H9 (cell line): ENCODE measurements at regions not wholly inside any gene's neighbourhood (a gene's known extent, or its start where the extent isn't known, plus 50 kb on each side); places are given as distances from the start of the nearest gene placed in this dataset.
"Not testable (repeated sequence)": the region's sequence is repeated elsewhere in the genome, so short reads cannot be mapped to it uniquely, and the experiment has no call there.

Source experiments
- DNase-seq: peaks from one replicate; pipeline ENCODE4 v3.0.0-alpha.2; 2017
- H2AFZ ChIP-seq: one replicate; pipeline ENCODE4 v1.6.1; 2013; ENCODE audit warnings: mild to moderate bottlenecking, low read length, control low read depth, moderate library complexity
- H2AK5ac ChIP-seq: 2 replicates; pipeline ENCODE4 v1.6.1; 2013; ENCODE audit warnings: low read length, control low read depth, mixed read lengths; ENCODE audit not compliant: insufficient read length
- H2BK120ac ChIP-seq: one replicate; pipeline ENCODE4 v1.6.1; 2013; ENCODE audit warnings: low read depth, mild to moderate bottlenecking, low read length, control low read depth, inconsistent platforms; ENCODE audit not compliant: poor library complexity, severe bottlenecking
- H2BK12ac ChIP-seq: 2 replicates; pipeline ENCODE4 v1.6.1; 2013; ENCODE audit warnings: low read length, control low read depth, mixed read lengths, low read depth; ENCODE audit not compliant: insufficient read length
- H2BK15ac ChIP-seq: 2 replicates; pipeline ENCODE4 v1.6.1; 2013; ENCODE audit warnings: low read depth, low read length, control low read depth
- H2BK20ac ChIP-seq: one replicate; pipeline ENCODE4 v1.6.1; 2013; ENCODE audit warnings: low read depth, mild to moderate bottlenecking, low read length, control low read depth, inconsistent platforms; ENCODE audit not compliant: poor library complexity, severe bottlenecking
- H2BK5ac ChIP-seq: 2 replicates; pipeline ENCODE4 v1.6.1; 2013; ENCODE audit warnings: low read length, control low read depth, mixed read lengths; ENCODE audit not compliant: insufficient read length
- H3K14ac ChIP-seq: 2 replicates; pipeline ENCODE4 v1.6.1; 2013; ENCODE audit warnings: low read length, control low read depth; ENCODE audit not compliant: insufficient read depth
- H3K18ac ChIP-seq: 2 replicates; pipeline ENCODE4 v1.6.1; 2013; ENCODE audit warnings: low read depth, mild to moderate bottlenecking, mixed read lengths, low read length, control low read depth; ENCODE audit not compliant: insufficient read length
- H3K23ac ChIP-seq: 2 replicates; pipeline ENCODE4 v1.6.1; 2013; ENCODE audit warnings: low read length, control low read depth, mixed read lengths, low read depth; ENCODE audit not compliant: insufficient read length
- H3K23me2 ChIP-seq: 2 replicates; pipeline ENCODE4 v1.6.1; 2013; ENCODE audit warnings: low read depth, mild to moderate bottlenecking, mixed read lengths, low read length, control low read depth; ENCODE audit not compliant: insufficient read length, poor library complexity, severe bottlenecking
- H3K27ac ChIP-seq: 2 replicates; pipeline ENCODE4 v1.5.1; 2013; ENCODE audit warnings: low read length, control low read depth, mixed read lengths, low read depth; ENCODE audit not compliant: insufficient read length
- H3K27me3 ChIP-seq: 2 replicates; pipeline ENCODE4 v1.6.1; 2013; ENCODE audit warnings: low read length, control low read depth, inconsistent platforms; ENCODE audit not compliant: insufficient read depth
- H3K4ac ChIP-seq: 2 replicates; pipeline ENCODE4 v1.6.1; 2013; ENCODE audit warnings: low read depth, mild to moderate bottlenecking, control low read depth, inconsistent platforms, low read length, moderate library complexity
- H3K4me1 ChIP-seq: 2 replicates; pipeline ENCODE4 v1.6.1; 2013; ENCODE audit warnings: low read length, control low read depth, inconsistent platforms; ENCODE audit not compliant: insufficient read depth
- H3K4me2 ChIP-seq: 2 replicates; pipeline ENCODE4 v1.6.1; 2013; ENCODE audit warnings: low read length, control low read depth, mixed read lengths; ENCODE audit not compliant: insufficient read length, insufficient read depth
- H3K56ac ChIP-seq: 2 replicates; pipeline ENCODE4 v1.6.1; 2013; ENCODE audit warnings: low read depth, mild to moderate bottlenecking, mixed read lengths, low read length, control low read depth; ENCODE audit not compliant: insufficient read length
- H3K79me1 ChIP-seq: 2 replicates; pipeline ENCODE4 v1.6.1; 2013; ENCODE audit warnings: low read depth, mild to moderate bottlenecking, moderate library complexity, low read length, control low read depth, inconsistent platforms; ENCODE audit not compliant: insufficient read depth, poor library complexity, severe bottlenecking
- H3K79me2 ChIP-seq: 2 replicates; pipeline ENCODE4 v1.6.1; 2013; ENCODE audit warnings: low read length, control low read depth, inconsistent platforms; ENCODE audit not compliant: insufficient read depth
- H3K9ac ChIP-seq: 2 replicates; pipeline ENCODE4 v1.6.1; 2013; ENCODE audit warnings: low read length, control low read depth, mixed read lengths; ENCODE audit not compliant: insufficient read length; ENCODE audit errors: extremely low read depth
- H3K9me3 ChIP-seq: one replicate; pipeline ENCODE4 v1.6.1; 2013; ENCODE audit warnings: low read depth, low read length, inconsistent platforms; ENCODE audit not compliant: control insufficient read depth
- H3T11ph ChIP-seq: one replicate; pipeline ENCODE4 v1.6.1; 2013; ENCODE audit warnings: mild to moderate bottlenecking, low read length, control low read depth, inconsistent platforms
- H4K20me1 ChIP-seq: one replicate; pipeline ENCODE4 v1.6.1; 2013; ENCODE audit not compliant: control insufficient read depth, insufficient read length, insufficient read depth
- H4K5ac ChIP-seq: 2 replicates; pipeline ENCODE4 v1.6.1; 2013; ENCODE audit warnings: low read depth, mild to moderate bottlenecking, mixed read lengths, low read length, control low read depth; ENCODE audit not compliant: insufficient read length
- H4K8ac ChIP-seq: replicated peaks from 2 replicates; pipeline ENCODE4 v1.6.1; 2013; ENCODE audit warnings: low read length, control low read depth, mixed read lengths, low read depth; ENCODE audit not compliant: insufficient read length
- H4K91ac ChIP-seq: 2 replicates; pipeline ENCODE4 v1.6.1; 2013; ENCODE audit warnings: low read depth, mild to moderate bottlenecking, moderate library complexity, mixed read lengths, low read length, control low read depth; ENCODE audit not compliant: insufficient read length
- H3K27ac Mint-ChIP-seq, 3 experiments: 2 replicates in 2 of 3; 3 replicates in 1 of 3; pipeline ENCODE4 v1.8.0; 2020 to 2021; ENCODE audit warnings: mixed read lengths in 3 of 3, mild to moderate bottlenecking in 1 of 3, moderate library complexity in 1 of 3
- H3K27me3 Mint-ChIP-seq: 2 replicates; pipeline ENCODE4 v1.8.0; 2021; ENCODE audit warnings: low read depth, mild to moderate bottlenecking, moderate library complexity, mixed read lengths
- H3K36me3 Mint-ChIP-seq, 3 experiments: 2 replicates in 2 of 3; 3 replicates in 1 of 3; pipeline ENCODE4 v1.8.0; 2020 to 2021; ENCODE audit warnings: low read depth in 3 of 3, mixed read lengths in 3 of 3; ENCODE audit not compliant: insufficient read depth in 1 of 3
- H3K4me1 Mint-ChIP-seq, 2 experiments: 2 replicates each; pipeline ENCODE4 v1.8.0; 2020; ENCODE audit warnings: mixed read lengths in 2 of 2
- H3K4me3 Mint-ChIP-seq, 2 experiments: 2 replicates in 1 of 2; 3 replicates in 1 of 2; pipeline ENCODE4 v1.8.0; 2020 to 2021; ENCODE audit warnings: mild to moderate bottlenecking in 2 of 2, mixed read lengths in 2 of 2, moderate library complexity in 1 of 2
- H3K9me3 Mint-ChIP-seq, 2 experiments: 2 replicates in 1 of 2; 3 replicates in 1 of 2; pipeline ENCODE4 v1.8.0; 2020; ENCODE audit warnings: mild to moderate bottlenecking in 2 of 2, mixed read lengths in 2 of 2, moderate library complexity in 1 of 2
- WGBS: extraction: QIAGEN DNeasy Blood & Tissue Kit; methylation state at CpG from one replicate; pipeline ENCODE4 v1.1.7; 2013; ENCODE audit warnings: missing lambda C conversion rate, low lambda C conversion rate, mixed read lengths; ENCODE audit not compliant: insufficient read length; ENCODE audit errors: extremely low coverage; 5-methylcytosine and 5-hydroxymethylcytosine counted together

DNA sequence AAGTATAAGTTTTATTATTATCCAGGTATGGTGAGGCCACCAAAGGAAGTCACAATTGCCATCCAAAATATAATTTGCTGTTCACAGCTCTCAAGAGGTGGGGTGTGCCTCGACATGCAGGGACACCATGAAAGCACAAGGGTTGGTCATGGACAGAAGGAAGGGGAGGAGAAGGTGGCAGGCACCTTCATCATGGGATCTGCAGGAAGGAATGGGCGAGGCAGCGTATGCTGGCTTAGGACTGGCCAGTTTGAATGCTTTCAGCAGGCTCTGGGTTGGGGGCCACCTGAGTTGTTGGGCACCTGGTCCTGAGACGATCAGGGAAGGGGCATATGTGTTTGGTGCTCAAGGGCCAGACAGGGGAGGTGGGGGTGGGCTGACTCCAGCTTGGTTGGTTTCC, 777.2 kb upstream of the TPTE start:
- not testable (repeated sequence) for H3K56ac ChIP-seq, H3K23me2 ChIP-seq, H2BK20ac ChIP-seq, H3K4me1 ChIP-seq, H3K23ac ChIP-seq, DNase-seq, H3K9ac ChIP-seq, H4K20me1 ChIP-seq, H3K27ac ChIP-seq, H2AFZ ChIP-seq, H3K4me3 Mint-ChIP-seq, H2BK15ac ChIP-seq, H4K5ac ChIP-seq, H3K79me1 ChIP-seq, H3K4ac ChIP-seq, H3K4me1 Mint-ChIP-seq, H3K27me3 Mint-ChIP-seq, H3K27me3 ChIP-seq, H4K91ac ChIP-seq, H3K14ac ChIP-seq, H3K18ac ChIP-seq, H3T11ph ChIP-seq, H2BK120ac ChIP-seq, H3K27ac Mint-ChIP-seq, H3K79me2 ChIP-seq, H2AK5ac ChIP-seq, H3K4me2 ChIP-seq, H3K9me3 Mint-ChIP-seq, H2BK5ac ChIP-seq, H2BK12ac ChIP-seq, H4K8ac ChIP-seq
- no CpG with 5 or more reads among the region's 4 CpGs for WGBS
- H3K9me3 ChIP-seq = peaks cover 92% of the 10 kb centered on the region
- H3K36me3 Mint-ChIP-seq = peaks cover 12 to 29% (median 14%) of the 10 kb centered on the region in 3 experiments

- H3K4me1 ChIP-seq, H3K23ac ChIP-seq, H3K79me1 ChIP-seq, H2BK5ac ChIP-seq, H3K4me2 ChIP-seq, H3K18ac ChIP-seq, H3K27me3 ChIP-seq, H3T11ph ChIP-seq, H3K27me3 Mint-ChIP-seq, H2BK120ac ChIP-seq, H2BK12ac ChIP-seq, H4K91ac ChIP-seq, H4K5ac ChIP-seq, H2BK15ac ChIP-seq, H3K27ac ChIP-seq, H3K9me3 Mint-ChIP-seq, DNase-seq, H2AFZ ChIP-seq, H3K14ac ChIP-seq, H4K20me1 ChIP-seq, H3K56ac ChIP-seq, H2AK5ac ChIP-seq, H3K23me2 ChIP-seq, H4K8ac ChIP-seq, H3K4me3 Mint-ChIP-seq, H3K9ac ChIP-seq, H3K4me1 Mint-ChIP-seq, H3K4ac ChIP-seq, H2BK20ac ChIP-seq, H3K27ac Mint-ChIP-seq, H3K79me2 ChIP-seq: not testable (repeated sequence)
- H3K36me3 Mint-ChIP-seq = peaks cover 9 to 29% (median 10%) of the 10 kb centered on the region in 3 experiments; a peak in 6 of 7 replicates
- WGBS = no CpG with 5 or more reads among the region's 4 CpGs
- peaks cover 92% of the 10 kb centered on the region for H3K9me3 ChIP-seq
Observed at GRCh38 chr21:9744593-9744992, 776.8 kb upstream of the TPTE start.
